ENCODE measurements at regions not wholly inside any gene's neighbourhood (a gene's known extent, or its start where the extent isn't known, plus 50 kb on each side); places are given as distances from the start of the nearest gene placed in this dataset.
"Not testable (repeated sequence)": the region's sequence is repeated elsewhere in the genome, so short reads cannot be mapped to it uniquely, and the experiment has no call there.

DNA sequence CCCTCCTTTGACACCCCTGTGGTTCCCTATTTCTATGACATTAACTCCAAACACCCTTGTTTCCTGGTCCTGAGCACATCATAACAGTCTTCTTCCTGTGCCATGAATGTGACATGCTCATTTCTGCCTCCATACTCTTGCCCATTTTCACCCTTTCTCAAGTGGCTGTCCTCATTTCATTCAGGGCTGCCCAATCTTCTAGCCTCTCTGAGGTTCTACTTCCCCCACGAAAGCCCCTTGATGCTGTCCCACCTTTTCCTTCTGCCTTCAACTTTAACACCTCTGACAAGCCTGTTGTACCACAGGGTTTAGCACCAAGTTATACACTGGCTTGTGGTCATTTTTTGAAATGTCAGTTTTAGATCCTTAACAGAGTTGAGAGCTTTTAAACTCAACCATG lies 136.2 kb upstream of the BOD1L1 start:
- no peak for DNase-seq

DNA sequence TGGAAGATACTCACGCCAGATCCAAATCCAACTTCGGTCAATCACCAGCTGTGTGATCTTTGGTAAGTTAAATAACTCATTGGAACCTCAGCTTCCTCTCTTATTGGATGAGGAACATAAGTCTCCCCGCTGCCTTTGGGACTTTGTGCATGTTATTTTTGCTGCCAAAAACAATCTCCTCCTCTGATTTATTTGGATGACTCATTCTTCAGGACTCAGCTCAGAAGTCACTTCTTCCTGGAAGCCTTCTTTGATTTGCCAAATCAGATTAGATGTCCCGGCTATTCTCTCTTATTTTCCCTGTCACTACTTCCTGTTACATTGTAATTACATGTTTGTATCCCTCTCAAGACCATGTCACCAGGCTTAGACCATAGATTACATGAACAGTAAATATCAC lies 138.0 kb upstream of the BOD1L1 start:
- no peak for DNase-seq

DNA sequence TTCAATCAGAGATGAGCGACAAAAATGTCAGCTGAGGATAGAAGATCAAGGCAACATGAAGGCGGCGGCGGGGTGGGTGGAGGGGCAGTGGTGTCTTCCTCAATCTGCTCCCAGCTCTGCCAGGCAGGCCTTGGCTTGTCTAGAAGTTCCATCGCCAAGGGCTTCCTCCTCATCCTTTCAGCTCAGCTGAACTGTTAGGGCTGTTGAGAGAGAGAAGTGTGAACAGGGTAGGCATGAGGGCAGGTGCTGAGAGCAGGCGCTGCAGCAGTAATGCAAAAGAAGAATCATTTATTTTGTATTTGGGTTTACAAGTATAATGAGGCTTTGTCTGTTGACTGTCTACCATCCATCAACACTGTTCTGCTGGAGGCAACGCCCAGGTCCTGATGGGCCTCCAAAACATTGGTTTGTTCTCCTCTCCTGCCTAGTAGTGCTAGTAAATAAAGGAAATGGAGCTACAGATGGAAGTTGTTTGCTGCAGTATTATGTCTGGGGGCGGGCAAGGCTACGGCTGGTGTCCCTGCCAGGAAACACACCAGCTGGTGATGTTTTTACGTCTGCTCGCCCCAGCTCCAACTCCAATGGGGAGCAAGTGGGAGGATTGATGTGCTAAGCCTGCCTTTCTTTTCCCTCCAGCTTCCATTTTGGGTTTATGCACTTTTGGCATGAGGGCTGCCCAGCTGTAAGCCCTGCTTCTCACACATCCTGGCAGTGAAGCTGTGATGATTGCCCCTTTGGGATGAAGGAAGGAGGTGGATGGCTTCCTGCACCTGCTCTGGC lies 139.4 kb upstream of the BOD1L1 start:
- no peak for DNase-seq

DNA sequence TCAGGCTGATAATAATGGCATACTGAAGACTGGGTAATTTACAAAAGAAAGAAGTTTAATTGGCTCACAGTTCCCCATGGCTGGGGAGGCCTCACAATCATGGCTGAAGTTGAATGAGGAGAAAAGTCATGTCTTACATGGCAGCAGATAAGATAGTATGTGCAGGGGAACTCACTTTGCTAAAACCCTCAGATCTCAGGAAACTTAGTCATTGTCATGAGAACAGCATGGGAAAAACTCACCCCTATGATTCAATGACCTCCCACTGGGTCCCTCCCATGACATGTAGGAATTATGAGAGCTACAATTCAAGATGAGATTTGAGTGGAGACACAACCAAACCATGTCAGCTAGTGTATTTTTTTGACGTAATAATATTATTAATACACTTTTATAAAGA lies 149.8 kb upstream of the BOD1L1 start:
- no peak for DNase-seq

DNA sequence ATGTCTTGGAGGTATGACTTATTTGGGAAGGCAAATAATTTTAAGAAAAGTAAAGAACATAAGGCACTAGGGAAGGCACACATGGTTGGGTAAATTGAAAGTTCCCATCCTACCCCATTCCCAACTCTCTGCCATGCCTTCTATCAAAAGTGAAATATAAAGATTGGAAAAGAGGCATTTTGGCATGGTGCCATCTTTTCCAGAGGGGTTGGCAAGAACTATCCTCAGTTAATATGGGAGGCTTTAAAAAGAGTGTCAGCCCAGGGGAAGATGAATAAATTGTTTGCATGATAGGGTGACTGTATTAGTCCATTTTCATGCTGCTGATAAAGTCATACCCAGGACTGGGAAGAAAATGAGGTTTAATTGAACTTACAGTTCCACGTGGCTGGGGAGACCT lies 150.8 kb upstream of the BOD1L1 start:
- DNase-seq: no peak

DNA sequence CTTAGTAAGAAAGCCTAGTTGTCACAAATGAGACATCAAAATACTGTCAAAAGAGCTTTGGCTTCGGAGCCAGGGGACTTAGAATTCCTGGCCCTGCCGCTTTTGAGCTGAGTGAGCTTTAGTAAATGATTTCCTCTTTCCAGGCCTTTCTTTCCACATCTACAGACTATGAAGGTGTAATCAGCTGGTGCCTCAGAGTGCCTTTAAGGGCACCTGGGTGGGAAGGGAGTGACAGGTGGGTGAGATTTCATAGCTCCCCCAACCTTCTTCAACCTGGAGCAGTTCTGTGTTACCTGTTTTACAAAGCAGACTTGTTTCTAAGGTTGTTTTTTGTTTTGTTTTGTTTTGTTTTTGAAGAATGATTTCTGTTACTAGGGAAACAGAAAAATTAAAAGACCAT lies 154.7 kb upstream of the BOD1L1 start:
- DNase-seq: no peak

DNA sequence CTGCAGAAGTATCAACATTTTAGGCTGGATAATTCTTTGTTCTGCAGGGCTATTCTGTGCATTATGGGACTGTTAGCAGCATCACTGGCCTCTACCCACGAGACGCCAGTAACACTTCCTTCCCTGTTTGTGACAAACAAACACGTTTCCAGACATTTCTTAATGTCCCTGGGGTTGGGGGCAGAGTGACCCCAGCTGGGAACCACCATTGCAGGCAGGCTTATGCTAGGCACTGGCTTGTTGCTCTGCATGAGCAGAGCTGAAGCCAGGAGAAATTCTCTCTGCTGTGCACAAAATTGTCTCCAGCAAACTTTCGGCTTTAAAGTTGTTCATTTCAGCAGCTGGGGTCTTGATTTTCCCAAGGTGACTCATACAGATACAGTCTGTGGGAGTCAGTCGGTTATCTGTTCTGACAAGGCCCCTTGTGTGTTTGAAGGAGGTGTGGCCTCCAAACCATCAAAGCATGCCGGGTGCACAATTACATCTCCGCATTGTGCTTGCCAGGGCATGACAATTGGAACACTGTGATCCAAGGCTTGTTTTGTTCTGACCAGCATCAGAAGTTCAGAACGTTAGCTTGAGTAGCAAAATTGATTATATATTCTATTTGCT lies 156.4 kb upstream of the BOD1L1 start:
- DNase-seq: no peak

DNA sequence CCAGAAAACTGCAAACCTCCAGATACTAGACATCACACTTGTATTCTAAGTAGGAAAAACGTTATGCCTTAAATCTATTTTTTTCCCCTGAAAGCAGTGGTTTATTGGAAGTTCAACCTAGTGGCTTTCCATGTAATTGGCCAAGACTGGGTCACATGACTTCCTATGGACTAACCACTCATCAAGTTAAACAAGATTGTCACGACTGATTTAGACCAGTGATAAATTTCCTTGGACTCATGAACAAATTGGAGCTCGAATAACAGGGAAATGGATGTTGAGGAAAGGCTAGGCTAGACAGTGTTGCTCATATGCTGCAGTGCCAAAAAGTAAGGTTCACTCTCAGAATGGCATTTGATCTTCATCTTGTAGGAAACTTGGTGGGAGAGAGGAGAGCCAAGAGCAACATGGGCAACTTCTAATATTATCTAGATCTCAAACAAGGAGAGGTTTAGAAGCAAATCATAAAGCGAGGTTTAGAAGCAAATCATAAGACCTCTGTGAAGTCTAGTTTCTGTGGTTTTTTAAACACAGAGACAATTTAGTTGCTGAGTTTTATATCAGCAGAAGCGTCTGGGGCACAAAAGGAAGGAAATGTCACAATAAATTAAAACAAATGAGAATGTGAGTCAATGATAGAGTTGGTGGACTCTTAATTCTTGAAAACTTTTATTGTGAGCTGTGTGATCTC lies 165.6 kb upstream of the BOD1L1 start:
- no peak for DNase-seq

DNA sequence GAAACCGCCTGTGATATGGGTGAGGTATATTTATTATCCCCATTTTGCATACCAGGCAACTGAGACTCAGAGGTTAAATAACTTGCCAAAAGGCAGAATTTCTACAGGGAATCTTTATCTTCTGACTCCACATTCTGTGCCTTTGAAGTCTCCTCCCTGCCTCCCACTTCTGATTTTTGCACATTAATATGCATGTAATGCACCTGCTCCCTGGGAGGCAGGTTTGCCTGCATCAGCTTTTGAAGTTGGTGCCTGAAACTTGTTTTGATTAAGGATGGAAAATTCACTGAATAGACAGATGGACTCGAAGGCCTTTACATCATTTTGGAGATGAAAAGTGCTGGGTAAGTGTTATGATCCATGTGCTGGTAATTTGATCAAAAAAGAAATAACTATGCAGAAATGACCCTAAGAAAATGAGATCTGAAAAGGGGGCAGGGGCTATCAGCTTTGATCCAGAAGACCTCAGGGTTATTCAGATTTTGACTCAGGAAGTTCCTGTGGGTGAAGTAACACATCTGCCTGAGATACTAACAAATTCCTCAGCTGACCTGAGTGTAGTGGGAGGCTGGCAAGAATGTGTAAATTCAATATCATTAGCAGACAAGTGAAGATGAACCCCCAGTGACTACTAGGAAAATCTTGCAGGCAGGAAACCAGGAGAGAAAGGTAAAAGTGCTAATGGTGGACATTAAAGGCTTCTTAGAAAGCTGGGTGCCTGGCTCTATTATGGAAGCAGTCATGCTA lies 167.5 kb upstream of the BOD1L1 start:
- DNase-seq: no peak

DNA sequence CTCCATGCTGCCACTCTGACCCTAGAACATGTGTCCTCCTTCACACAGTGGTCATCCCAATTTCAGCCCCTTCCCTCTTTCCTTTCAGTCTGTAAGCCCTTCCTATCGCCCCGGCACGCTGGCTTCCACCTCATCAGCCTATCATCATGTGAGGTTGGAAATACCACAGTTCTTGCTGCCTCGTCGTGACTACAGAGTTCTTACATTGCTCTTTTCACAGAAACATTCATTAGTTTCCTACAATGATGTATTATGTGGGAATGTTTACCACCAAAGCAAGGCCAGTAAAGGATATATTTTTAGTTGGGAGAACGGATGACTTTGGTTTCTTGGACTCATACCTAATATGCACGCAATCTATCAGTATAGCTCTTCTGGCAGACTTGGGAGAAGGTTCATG lies 169.5 kb upstream of the BOD1L1 start:
- DNase-seq: no peak

DNA sequence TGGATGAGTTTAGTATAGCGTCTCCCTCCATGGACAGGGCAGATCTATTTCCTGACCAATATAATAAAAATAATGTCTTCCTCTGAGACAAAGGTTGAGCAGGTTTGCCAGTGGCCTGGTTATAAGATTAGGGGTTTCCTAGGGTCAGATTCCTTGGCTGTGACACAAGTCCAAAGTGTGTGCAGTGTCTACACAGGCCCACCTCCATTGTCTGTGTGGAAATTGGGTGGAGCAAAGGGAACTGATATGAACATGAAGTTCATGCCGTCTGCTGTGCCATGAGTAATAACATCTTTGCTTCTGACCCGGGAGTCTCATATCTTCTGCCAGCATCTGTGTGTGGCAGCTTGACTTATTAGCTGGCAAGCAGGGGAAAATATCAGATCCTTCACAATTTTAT lies 187.7 kb upstream of the BOD1L1 start:
- DNase-seq: no peak

DNA sequence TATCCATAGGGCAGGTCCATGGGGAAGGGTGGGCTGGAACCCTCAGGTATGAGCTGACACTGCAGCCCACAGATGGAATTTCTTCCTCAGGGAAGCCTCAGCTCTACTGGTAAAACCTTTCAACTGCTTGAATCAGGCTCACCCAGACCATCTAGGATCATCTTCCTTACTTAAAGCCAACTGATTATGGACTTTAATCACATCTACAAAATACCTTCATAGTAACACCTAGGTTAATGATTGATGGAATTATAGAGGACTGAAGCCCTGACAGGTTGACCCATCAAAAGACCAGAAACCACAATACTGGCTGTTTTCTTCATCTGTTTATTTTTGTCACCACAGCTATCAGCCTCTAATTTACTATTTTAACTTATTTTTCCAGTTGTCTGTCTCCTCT lies 188.9 kb upstream of the BOD1L1 start:
- DNase-seq: no peak

DNA sequence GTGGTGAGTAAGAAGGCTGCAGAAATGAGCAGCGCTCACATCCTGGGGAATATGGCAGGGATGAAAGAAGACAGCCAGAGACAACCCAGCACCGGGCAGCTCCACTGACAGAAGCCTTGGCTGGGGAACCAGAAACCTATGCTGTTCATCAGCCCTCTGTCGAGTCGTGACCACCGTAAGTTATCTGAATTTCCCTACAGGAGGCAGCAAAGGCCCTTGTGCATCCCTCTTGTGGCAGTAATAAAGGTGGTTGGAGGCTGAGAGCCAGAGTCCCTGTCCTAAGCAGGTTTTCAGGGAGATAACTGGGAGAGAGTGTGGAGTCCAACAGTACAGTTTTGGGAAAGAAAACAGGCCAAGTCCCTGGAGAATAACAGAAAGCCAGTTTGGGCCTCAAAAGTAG lies 194.0 kb upstream of the BOD1L1 start:
- DNase-seq: no peak

DNA sequence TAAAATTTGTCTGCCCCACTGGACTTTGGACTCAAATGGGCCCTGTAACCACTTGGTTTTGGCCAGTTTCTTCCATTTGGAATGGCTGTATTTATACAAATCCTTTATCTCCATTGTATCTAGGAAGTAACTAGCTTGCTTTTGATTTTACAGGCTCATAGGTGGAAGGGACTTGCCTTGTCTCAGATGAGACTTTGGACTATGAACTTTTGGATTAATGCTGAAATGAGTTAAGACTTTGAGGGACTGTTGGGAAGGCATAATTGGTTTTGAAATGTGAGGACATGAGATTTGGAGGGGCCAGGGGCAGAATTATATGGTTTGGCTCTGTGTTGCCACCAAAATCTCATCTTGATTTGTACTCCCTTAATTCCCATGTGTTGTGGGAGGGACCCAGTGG lies 198.3 kb upstream of the BOD1L1 start:
- not testable (repeated sequence) for DNase-seq

DNA sequence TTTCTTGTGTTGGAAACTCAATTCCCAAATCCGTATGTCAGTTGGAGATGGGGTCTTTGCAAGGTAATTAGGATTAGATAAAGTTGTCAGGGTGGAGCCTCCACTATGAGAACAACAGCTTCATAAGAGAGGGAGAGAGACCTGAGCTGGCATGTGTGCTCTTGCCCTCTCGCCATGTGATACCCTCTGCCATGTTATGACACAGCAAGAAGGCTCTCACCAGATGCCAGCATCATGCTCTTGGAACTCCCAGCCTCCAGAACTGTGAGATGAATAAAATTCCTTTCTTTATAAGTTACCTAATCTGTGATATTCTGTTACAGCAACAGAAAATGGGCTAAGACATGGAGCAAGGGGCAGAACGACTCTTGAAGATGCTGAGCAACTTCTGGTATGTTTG lies 201.9 kb upstream of the BOD1L1 start:
- no peak for DNase-seq

DNA sequence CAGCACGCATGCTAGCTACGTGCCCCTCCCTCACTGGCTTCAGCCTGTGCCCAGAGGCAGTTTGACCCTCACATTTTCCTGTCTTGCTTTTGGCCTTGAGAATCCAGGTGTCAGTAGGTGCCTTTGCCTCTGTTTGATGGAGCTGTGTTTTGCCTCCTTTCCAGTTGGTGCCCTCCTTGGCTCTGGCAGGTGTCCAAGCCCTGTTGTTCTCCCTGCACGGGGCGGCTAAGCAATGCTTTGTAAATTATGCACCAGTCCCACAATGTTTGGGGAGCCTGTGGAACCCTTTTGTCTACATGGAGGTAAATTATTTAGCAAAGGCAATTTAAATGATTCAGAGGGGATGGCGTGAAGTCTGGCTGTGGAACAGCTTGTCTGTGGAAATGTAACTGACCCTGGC lies 202.9 kb upstream of the BOD1L1 start:
- no peak for DNase-seq

DNA sequence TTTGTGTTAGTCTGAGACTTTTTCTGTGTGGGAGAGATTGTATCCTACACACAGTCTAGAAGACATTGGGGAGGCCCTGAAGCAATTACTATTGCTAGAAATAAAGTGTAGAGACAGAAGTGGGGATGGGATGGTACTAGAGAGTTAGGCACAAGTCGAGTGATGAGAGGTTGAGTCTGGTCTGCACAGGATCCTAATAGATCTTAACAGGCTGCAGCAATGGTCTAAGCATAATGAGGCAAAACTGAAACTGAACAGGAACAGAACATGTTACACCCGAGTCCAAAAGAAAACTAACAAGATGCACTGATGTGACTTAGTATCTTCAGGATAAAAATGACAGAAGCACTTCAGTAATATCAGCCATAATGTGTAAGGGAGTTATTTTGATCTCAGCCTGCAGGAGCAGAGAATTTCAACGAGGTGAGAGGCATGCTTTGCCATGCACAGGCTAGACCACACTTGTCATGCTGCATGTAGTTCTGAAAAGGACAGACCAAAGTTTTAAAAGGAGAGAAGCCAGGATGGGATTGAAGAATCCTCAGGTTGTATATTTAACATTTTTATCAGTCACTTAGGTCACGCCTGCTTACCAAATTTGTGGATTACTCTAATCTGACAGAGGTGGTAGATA lies 205.8 kb upstream of the BOD1L1 start:
- DNase-seq: no peak

DNA sequence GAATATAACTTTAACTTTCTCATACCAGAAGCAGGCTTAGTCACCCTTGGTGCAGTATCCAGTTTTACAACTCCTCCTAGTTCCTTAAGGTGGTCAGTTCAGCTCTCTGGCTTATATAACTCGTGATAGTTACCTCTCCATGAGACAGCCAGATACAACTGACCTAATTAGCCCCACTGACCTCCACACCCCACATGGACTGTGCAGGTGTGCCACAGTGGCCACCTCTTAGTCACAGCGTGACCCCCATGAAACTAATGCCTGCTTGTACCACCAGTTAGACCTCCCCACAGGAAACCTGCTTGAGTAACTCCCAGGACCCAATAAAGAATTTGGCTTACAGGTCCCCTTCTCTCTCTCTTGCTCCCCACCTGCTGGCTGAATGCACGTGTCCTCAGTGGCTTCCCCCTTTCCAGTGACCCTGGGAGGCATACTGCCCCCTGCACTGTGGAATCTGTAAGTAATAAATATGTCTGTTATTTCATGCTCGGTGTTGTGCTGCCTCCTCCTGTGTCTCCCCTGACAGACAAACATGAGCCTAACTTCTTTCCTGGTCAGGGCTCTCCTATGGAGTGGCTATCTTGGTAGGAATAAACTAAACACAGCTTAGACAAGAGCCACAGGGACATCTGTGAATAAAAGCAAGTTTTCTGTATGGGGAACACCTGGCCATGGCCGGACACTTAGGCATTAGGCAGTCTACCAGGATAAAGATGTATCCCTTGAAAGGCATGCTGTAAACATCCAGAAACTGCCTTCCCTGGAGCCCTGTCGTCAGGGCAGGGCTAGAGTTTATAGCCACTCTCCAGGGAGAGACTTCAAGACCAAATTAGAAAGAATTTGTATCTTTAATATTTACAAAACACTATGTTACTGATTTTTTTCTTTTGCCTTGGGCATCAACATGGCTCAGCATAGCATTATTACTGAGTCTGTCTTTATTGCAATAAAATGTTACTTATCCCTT lies 209.7 kb upstream of the BOD1L1 start:
- DNase-seq: no peak

DNA sequence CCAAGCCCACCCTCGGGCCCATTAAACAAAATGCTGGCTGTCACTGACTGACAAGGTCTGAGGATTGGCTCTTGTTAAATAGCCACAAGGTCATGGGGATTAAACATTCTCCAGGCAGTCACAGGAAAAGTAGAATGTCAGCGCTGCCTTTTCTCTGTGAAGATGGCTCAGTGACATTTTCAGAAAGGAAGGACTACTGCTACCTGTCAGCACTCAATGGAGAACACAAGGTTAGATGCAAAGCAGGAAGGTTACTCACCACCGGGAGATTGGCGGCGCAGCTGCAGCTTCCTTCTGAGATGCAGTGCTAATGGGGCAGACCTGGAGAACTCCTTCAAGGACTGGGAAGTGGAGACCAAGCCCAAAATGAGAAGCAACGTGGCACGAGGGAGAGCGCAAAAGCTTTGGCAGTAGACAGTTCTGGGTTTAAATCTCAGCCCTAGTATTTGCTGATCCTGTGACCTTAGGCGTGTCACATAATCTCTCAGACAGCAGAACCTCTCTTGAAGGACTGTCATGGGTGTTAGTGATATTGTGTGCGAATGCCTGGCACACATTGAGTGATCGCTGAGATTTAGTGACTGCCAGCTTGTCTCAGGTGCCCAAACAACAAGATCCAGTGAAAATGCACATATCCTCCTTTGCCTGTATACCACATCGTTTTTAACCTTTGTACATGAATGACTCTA lies 213.1 kb upstream of the BOD1L1 start:
- DNase-seq: no peak

DNA sequence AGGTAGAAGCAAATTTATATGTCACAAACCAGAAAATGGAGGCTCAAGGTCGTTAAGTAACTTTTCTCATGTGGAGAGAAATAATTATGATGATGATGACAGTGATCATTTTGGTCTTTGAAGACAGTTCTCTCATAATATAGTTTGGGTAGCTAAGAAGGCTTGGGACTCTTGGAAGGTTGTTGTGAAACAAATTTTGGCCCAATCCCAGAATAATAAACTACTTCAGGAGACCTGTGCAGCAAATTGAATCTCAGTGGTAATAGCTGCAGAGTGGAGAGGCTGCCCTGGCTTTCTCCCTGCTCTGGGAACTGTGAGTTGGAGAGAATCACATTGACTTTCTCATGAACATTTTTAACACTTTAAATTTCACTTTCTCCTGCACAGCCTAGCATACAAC lies 217.2 kb upstream of the BOD1L1 start:
- no peak for DNase-seq

DNA sequence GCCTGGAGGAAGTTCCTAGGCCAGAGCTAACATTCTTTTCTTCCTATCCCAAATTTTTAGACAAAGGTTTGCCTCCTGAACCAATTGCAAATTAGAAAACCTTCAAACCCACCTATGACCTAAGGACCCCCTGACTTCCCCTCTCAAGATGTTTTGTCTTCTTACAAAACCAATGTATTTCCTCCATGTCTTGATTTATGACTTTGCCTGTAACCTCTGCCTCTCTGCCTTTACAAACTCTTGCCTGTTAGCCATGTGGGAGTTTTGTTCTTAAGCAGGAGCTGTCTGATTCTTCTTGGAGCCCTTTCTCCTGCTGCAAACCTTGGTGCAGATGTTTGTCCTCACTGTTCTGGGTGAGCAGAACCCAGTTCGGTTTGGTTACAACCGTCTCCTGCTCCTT lies 222.3 kb upstream of the BOD1L1 start:
- no peak for DNase-seq

Data from activated effector memory CD4-positive, alpha-beta T cell treated with Interleukin-2 at 50 U/mL for 16 hours (primary cell).